ENCODE measurements at regions not wholly inside any gene's neighbourhood (a gene's known extent, or its start where the extent isn't known, plus 50 kb on each side); places are given as distances from the start of the nearest gene placed in this dataset.
"Not testable (repeated sequence)": the region's sequence is repeated elsewhere in the genome, so short reads cannot be mapped to it uniquely, and the experiment has no call there.

DNA sequence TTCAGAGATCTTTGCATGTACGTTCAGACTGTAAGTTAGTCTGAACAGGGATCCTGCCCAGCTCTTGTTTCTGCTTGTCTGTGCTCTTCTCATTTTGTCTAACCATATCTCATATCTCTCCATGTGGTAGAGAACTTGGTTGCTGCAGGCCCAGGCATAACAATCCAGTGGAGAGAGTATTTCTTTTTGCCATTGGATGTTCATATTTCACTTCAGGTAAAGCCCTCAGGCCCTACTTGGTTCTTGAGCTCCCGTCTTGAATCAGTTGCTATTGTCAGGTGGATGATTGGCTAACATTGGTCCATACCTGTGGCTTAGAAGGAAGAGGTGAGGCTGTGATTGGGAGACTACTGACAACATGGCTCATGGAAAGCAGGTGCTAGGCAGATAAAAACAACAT, 357.7 kb upstream of the FLRT2 start:
- DNase-seq: no peak

DNA sequence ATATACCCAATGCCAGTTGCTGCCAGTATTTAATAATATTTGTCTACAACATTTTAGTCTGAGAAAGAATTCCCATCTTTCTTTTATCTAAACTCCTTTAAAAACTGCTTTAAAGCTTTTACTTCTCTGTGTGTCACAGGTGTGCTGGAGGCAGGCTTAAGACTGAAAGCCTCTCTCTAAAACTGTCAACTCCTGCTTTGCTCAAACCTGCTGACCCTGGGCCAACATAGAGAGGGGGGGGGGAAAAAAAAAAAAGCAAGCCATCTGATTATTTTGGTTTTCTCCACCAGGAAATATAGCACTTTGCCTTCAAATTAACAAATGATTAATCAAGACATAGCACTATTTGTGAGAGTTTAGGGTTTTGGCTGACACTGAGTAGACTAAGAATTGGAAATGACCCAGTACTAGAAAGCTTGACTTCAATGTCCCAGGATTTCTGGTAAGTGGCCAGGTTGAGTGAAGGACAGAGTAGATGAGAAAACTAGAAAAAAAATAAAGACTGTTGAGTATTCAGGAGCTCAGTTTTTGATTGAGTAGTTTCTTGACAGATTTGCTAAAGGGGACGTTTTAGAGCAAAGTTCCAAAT, 357.0 kb upstream of the FLRT2 start:
- DNase-seq: no peak

DNA sequence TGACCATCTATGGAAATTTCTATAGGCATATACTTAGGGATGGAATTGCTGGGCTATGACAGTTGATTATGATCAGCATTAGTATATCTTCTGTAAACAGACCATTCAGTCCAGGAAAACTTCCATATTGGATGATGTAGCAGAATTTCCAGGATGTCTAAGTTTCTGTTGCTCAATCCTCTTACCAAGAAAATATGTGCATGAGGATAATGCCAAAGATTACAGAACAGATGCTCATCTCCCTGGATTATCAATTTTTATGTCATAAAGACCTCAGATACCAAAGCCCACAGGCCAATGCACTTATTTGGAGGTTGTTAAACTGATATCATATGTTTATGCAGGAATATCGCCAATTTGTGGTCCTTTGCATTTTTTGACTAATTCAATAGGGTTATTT, 354.4 kb upstream of the FLRT2 start:
- DNase-seq: no peak

DNA sequence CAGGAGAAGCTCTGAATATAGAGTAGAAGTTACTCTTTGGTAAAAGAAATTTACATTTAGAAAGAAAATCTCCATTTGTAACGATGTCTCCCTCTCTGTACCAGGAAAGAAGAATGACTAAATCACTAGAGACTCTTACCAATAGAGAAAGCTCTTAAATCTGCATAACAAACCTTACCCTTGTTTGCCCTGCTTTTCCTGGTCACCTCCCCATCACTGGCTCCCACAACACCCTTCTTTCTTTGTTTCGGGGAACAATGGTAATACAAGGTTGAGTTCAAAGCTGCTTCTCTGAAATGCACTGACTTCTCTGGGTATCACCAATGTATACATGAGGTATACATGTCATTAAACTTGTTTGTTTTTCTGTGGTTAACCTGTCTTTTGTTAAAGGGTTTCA, 351.1 kb upstream of the FLRT2 start:
- no peak for DNase-seq

DNA sequence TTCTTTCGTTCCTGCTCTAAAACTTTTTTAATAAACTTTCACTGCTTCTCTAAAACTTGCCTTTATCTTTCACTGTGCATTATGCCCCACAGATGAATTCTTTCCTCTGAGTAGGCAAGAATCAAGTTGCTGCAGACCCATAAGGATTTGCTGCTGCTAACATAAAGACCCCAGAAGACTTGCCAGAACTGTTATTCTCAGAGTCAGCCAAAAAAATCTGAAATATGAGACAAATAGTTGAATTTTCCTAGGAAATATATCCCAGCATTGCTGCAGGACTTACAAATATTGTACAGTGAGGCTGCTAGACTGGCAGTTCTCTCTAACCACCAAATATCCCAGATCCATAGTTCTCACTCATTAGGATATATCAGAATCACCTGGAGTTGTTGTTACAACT, 349.1 kb upstream of the FLRT2 start:
- DNase-seq: no peak

DNA sequence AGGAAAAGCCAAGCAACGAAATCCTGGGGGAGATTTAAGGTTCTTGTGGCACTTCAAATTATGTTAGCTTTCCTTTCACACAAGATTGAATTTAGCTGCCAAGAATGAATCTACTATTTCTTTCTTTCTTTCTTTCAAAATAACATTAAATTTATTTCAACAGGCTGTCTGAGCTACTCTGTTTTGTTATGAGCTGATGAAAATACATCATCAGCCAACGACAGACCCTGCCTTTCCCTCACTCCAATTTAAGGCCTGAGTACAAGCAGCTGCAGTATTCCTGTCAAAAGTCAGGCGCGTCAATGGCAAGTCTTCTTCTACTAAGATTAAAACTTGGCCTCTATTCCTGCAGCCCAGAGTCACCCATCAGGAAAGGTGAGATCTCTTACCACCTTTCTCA, 347.7 kb upstream of the FLRT2 start:
- no peak for DNase-seq

DNA sequence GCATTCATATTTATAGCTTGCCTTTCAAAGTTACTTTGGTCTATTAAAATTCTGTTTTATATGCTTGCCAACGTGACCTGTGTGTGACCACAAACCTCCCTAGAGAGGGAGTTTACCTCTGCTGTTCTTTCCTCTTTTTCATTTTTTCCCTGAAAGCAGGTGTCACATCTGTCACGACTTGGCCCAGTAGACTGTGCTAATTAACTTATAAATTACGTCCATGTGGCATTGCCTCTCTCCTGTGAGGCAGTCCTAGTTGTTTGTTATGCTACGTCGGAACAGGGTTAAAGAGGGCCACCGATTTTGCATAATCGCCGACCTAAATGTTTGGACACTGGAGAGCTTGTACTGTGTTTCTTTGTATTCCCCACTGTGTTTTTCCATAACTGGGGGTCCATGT, 343.9 kb upstream of the FLRT2 start:
- no peak for DNase-seq

DNA sequence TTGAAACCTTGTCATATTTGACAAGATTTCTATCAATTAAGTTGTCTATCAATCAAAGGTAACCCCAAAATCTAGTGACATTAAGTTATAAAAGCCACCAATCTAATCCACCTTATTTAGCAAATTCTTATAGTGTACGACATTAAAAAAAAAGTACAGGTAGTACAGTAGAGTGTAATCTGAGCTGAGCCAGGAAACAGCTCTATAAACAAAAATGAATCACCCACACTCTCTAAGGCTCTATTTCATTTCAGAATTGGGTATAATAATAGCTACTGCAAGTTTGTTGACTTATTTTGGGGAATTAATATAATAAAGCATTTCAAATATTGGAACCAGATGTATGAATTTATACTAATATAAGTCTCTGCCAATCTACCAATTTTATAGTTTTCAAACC, 342.4 kb upstream of the FLRT2 start:
- DNase-seq: no peak

DNA sequence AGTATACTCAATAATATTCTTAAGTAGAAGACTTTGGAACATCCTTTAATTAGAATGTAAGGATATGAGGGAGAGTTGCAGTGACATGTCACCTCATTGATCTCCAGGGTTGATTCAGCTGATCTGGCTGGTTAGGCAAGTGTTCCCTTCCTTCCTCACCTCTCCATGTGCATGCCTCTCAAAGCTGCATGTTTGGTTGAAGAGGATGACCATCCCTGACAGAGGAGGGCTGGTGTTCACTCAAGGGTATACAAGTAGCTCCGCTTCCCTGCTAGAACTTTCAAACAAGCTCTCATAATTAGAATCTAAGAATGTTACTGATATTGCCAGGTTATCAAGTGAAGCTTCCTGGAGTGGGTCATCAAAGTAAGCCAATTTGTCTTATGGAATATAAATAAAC, 341.1 kb upstream of the FLRT2 start:
- no peak for DNase-seq

DNA sequence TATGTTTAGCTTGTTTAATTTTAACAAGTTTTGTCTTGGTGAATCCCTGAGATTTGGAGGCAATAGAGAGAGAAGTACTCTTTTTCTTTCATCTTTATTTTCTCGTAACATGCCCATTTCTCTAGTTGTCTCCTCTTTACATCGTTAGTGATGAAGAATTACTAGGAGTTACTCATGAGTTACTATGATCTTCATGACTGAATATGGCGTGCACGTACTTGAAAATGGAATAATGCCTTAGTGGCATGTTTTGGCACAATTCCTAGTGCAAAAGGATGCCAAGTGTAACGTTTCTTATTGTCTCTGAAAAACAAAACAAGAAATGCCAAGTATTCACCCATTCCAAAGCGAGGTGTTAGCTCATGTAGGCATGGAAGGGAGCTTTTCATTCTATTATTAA, 340.7 kb upstream of the FLRT2 start:
- DNase-seq: not testable (repeated sequence)

DNA sequence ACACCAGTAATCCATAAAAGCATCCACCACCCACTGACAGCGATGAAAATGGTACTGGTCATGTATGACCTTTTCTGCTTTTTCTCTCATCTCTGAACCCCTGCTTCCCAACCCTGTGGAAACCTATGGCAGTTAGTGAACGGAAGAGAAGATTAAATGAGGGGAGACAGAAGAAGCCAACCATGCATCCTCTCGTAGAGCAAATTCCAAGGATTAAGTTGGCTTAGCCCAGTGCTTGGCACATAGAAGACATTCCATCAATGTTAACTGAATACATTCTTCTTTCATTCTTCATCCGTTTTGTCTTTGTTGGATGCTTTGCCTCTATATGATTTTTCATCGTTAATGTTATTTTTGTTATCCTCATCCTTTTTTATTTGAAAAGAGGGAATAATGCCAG, 339.7 kb upstream of the FLRT2 start:
- DNase-seq: no peak

DNA sequence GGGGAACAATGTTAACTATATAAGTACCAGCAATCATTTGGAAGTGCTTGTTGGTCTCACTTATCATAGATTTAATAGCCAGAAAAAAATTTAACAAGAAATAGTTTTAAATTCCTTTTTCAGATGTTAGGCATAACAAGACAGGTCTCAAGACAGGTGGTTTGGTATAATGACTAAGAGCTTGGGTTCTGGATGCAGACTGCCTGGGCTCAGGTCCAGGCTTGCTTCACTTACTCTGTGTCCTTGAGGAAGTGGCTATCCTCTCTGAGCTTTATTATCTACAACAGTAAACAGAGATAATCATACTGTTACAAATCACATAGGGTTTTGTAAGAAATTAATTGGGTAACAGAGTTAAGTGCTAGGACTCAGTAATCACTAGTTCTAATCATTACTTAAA, 338.0 kb upstream of the FLRT2 start:
- no peak for DNase-seq

DNA sequence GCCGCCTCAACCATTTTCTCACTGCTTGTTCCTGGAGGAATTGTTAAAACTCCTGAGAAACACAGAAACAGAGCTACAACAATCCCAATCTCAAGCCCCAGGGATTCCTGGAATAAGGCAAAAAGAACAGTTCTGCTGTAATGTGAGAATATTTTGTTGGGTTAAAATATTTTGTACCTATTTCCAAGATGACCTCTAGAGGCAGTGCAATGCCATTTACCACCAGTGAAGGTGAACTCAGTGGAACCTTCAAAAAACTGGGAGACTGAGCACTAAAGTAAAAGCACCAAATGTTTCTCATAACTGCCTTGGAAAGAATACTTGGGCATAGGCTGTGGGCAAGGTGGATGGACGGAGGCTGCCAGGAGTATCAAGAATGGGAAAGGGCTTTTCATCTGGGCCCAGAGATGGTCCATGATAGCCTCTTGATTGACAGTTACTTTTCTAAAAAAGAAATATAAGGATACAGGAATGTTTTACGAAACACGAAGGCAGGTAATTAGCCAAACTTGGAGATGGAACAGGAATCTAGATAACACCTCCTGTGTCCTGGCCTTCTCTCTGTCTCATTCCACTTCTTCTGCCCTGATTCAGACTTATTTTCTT, 334.0 kb upstream of the FLRT2 start:
- DNase-seq: no peak

DNA sequence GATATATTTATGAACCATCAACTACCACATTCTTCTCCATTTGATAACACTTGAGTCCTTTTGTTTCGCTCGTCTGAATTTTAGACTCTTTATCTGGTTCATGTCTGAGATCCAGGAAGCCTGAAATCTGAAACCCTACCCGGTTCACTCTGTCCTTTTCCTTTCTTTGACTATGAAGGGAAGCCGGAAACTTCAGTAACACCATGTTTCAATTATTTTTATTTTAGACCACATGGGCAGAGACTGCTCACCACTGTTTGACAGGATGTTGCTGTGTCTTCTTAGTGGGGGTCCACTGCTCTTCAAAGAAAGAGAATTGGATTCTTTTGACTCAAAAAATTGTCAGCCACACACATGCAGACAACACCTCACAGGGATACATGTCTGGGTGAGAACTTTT, 331.9 kb upstream of the FLRT2 start:
- no peak for DNase-seq

DNA sequence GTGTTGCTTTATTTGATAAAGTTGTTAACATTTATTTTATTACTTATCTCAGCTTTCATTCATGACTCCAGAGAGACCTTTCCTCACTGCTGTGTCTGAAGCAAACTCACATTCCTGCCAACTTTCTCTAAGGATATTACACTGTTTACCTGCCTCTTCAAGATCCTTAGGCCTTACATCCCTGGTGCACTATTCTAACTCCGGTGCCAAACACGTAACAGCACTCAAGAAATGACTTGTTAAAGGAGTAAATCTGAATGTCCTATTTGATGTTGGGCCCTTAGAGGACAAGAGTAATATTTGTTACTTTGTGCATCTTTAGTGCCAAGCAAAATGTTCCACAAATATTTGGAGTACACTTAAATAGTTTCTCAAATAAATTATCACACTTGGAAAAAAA, 324.1 kb upstream of the FLRT2 start:
- no peak for DNase-seq

DNA sequence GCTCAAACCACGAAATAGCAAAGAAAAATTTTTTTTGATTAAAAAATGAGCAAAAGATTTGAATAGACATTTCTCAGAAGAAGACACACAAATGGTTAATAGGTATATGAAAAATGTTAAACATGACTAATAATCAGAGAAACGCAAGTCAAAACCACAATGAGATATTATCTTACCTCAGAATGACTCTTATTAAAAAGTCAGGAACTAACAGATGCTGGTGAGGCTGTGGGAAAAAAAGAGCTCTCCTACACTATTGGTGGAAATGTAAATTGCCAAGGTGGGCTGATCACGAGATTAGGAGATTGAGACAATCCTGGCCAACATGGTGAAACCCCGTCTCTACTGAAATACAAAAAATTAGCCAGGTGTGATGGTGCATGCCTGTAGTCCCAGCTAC, 315.5 kb upstream of the FLRT2 start:
- DNase-seq: no peak

DNA sequence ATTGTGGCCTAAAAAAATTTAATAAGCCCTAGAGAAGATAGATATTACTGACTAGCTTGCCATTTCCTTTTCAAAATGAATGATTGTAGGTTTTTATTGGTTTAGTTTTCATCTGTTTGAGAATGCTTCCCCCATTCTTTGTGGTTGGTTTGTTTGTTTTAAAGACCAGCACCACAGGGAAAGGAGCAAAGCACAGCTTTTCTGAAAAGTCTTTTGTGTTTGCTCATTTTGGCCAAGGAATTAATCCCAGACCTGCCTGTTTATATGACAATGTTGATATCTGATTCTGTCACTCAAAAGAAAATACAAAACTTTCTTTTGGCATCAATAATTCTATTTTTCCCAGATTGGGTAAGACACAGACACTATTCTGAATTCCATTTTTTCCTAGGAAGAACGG, 312.5 kb upstream of the FLRT2 start:
- no peak for DNase-seq

DNA sequence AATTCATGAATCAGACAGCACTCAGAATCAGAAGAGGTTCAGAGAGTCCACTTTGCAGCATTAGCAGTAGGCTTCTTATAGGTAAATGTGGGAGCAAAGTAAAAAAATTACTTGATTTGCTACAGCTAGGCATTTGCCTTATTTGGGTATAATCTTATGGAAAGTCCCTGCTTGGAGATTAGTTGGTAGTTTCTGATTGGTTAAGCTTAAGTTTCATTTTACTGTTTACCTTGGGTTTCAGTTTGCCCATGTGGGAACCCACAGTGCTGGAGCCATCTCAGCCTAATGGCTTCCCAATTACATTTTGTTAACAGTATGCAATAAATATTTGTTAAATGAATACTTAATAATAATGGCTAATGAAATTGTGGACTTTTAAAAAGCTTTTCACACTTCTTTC, 311.0 kb upstream of the FLRT2 start:
- DNase-seq: no peak

DNA sequence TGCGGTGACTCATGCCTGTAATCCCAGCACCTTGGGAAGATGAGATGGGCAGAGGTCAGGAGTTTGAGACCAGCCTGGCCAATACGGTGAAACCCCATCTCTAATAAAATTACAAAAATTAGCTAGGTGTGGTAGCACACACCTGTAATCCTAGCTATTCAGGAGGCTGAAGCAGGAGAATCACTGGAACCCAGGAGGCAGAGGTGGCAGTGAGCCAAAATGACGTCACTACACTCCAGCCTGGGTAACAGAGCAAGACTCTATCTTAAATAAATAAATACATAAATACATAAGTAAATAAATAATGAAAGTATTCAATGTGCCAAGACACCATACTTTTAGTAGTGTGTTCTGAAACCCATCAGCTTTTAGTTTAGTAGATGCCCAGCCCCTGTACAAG, 308.1 kb upstream of the FLRT2 start:
- DNase-seq: no peak

DNA sequence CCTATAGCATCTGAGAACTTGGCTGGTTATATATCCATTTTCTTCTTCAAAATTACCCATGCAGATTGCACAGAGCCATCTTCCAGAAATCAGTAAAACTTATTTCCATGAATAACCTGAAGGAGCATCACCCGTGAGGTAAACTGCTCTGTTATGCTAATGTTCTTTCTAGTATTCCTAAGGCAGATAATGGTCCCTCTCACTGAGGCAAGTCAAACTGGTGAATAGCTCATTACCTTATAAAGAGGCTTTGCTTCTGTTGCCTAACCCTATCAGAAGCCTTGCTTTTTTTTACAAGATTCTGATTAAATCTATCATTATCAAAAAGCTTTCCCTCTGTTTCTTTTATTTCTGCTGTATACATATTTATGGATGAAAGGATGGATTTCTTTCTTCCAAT, 307.6 kb upstream of the FLRT2 start:
- no peak for DNase-seq

DNA sequence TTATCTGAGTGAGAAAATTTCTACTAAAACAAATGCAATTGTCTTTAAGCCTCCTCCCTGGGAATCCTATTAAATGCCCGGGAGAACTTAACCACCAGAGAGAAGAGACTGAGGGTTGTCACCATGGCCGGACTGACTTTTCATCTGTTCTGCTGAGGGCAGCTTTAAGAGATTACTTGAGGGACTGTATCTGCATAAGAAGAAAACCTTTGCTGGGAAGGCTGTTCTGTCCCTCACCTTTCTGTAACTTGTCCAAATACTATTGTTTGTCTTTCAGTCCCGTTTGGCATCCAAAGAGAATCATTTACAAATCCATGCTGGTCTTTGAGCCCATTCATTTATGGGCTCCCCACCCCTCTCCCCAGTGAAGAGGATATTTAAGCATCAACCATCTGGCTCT, 306.3 kb upstream of the FLRT2 start:
- no peak for DNase-seq

DNA sequence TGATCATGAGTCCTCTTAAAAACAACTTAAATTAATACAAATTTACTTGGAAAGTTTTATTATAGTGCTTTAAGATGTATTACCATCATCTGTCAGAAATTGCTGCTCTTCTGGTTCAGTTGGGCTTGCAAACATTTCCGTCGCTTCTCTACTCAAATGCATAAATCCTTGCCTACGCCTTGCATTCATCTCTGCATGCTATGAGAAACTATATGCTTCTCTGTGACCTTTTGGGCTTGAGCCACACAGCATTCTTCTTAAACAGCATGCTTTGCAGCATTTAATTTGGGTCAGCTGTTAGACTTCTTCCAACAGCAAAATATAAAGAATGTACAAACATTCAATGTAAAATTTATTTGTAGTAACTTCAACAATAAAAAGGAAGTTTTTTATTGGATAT, 305.7 kb upstream of the FLRT2 start:
- no peak for DNase-seq

DNA sequence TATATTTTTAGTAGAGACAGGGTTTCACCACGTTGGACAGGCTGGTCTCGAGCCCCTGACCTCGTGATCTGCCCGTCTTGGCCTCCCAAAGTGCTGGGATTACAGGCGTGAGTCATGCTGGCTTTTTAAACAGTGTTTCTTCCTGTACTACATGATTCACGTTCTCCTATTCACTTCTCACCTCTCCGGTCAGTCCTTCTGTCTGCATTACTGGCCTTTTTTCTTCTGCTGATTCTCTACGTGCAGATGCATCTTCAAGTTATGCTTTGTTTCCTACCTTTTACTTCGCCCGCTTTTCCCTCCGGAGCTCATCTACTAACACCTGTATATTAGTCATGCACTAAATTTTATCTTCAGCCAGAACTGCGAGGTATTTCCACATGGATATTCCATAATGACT, 296.2 kb upstream of the FLRT2 start:
- DNase-seq: no peak

DNA sequence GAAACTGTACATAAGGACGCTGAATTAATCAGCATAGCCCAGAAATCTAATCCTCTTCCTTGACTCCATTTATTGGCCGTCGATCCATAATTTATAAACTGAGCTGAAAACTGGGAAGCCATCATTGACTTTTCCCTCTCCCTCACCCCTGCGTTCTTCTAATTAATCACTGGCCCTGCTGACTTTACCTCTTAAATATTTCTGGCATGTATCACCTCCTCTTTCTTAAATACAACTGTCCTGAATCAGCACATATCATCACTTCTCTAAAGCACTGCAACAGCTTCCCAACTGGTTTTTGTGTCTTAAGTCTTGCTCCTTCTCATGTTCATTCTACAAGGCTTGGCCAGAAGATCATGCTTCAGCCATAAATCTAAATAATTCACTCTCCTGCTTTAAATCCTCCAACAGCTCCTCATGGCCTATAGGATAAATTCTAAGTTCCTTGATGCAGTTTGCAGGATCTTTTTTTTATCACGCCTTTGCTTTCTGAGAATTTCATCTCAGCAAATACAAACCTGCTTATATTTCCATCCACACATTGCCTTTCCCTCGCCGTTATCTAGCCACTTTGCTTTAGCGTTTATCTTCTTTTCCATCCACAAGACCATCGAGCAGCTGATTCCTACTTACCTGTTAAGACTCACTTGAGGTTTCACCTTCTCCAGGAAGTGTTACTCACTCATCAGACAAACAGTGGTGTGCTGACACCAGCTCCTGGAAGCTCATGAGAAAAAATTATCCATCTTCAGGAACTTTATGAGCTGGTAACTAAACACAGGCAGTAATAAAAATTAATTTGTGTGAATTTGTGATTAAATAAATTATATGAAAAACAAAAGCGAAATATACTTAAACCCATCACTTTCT, 295.6 kb upstream of the FLRT2 start:
- no peak for DNase-seq

DNA sequence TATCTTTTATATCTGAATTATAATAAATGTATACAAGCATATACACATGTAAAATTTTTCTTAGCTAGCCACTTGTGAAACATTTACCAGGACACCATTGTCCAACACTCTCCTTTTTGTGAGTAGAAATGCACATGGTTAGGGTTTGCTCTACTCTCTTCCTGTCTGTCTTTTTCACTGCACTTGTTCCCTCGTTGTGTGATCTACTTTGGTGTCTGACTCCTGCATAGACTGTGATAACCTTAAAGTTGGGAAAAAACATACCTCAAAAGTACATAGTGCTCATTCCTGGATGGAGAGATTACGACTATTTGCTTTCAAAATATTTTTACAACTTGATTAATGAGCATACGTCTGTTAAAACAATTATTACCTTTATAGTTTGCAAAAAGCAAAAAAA, 294.1 kb upstream of the FLRT2 start:
- DNase-seq: no peak
